ENCODE measurements at regions not wholly inside any gene's neighbourhood (a gene's known extent, or its start where the extent isn't known, plus 50 kb on each side); places are given as distances from the start of the nearest gene placed in this dataset.

DNA sequence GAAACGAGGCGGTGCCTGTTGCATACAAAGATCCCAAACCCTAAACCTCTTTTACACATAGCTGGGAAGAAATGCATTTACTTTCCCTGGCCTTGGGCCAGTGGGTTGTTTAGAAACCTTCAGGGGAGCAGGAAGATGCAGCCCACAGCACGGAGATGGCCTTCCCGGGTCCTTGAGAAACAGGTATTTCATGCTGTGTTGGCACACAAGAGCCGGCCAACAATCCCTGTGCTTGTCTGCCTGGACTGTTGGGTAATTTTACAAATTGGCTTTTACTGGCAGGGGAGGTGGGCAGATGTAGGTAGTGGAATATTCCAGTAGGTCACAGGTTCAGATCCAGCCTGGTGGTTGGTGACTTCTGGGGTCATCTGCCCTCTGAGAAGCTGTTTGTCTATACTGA lies 148.0 kb downstream of the FOXL1 start:
- no peak for TF ChIP-seq EZH2 (IDR thresholded peaks at IDR 0.05; ENCODE audit: insufficient read depth, poor library complexity, severe bottlenecking)
- TF ChIP-seq EZH2phosphoT487 (IDR thresholded peaks at IDR 0.05; ENCODE audit: insufficient read depth, low read depth), result no peak

Measured in GM23248 (cell line).